ENCODE measurements at regions not wholly inside any gene's neighbourhood (a gene's known extent, or its start where the extent isn't known, plus 50 kb on each side); places are given as distances from the start of the nearest gene placed in this dataset.

DNA sequence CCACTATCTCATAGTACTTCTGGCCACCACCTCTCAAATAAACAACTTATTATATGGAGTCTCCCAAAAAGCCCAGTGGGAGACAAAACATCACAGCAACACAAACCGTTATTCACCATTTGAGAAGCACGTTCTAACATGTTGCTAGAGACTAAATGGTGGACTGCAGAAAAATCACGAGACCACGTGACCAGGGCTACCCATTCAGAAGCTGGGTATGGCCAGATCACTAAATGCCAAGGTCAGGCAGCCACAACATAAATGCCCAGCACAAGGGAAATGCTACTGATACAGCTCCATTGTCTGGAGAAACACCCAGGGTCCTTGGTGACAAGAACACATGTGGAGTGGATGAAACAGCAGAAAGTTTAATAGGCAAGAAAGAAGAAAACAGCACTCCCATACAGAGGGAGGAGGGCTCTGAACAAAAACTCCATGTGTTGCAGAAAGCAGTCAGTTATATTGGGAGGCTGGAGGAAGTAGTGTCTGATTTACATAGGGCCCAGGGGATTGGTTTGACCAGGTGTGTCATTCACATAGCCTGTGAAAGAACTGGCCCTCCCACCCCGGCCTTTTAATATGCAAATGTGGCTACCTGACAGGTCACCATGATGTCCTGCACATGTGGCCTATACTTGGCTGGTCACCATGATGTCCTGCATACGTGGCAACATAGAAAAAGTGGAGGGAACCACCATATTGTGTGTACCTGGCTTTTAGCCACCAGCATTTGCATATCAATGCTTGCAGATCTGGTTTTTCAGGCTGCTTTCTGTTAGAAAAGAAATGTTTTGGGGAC is 97.2 kb downstream of the TRIM36 start:
- no peak for DNase-seq (ENCODE audit: low spot score)

DNA sequence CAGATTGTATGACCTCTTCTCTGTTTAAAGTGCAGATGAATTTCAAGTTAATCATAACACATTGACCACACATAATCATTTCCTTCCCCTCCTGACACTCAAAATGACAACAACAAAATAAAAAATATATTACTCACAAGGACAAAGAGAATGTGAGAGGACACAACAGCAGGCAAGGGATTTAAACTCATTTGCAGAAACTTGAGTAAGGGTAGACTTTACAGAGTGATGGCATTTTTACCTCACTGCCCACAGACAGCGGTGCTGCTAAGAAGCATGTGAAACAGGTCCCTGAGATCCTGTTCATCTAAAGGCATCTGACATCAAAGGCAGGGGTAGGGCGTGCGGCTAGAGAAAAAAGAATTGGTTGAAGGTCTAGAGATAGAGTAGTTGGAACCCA is 99.0 kb downstream of the TRIM36 start:
- no peak for DNase-seq (ENCODE audit: low spot score)

DNA sequence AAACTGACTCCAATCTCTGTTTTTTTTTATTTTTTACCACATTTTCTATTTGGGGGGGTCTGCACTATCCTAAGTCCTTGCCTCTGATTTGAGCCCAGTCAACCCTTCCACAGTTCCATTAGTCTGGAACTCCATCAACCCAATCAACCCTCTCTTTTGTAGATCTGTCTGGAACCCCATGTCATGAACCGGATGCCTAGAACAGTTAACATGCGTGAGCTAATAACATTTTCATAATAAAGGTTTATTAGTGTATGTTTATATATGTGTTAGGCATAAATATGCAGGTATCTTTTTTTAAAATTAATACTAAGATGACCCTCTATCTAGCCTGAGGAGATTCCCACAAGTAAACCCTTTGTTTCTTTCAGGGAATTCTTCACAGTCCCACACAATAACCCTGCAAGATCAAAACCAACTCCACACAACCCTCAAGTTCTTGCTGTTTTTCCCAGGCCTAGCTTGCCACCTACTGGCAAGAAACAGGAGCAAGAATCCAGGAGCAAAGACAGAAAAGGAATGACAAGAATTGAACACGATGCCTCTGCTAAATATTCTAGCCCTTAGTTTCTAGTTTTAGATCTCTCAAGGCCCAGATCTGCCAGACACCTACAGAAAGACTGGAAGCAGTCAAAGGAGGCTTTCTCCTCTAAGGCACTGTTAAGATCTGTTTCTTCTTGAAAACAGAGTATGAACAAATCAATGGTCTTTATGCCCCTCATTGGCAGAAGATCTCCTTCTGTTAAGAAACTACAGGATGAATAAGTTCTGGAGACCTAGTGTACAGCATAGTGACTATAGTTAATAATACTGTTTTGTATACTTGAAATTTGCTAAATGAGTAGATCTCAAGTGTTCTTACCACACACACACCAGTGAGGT is 100.4 kb downstream of the TRIM36 start:
- DNase-seq (ENCODE audit: low spot score) = peak; percentile 64

DNA sequence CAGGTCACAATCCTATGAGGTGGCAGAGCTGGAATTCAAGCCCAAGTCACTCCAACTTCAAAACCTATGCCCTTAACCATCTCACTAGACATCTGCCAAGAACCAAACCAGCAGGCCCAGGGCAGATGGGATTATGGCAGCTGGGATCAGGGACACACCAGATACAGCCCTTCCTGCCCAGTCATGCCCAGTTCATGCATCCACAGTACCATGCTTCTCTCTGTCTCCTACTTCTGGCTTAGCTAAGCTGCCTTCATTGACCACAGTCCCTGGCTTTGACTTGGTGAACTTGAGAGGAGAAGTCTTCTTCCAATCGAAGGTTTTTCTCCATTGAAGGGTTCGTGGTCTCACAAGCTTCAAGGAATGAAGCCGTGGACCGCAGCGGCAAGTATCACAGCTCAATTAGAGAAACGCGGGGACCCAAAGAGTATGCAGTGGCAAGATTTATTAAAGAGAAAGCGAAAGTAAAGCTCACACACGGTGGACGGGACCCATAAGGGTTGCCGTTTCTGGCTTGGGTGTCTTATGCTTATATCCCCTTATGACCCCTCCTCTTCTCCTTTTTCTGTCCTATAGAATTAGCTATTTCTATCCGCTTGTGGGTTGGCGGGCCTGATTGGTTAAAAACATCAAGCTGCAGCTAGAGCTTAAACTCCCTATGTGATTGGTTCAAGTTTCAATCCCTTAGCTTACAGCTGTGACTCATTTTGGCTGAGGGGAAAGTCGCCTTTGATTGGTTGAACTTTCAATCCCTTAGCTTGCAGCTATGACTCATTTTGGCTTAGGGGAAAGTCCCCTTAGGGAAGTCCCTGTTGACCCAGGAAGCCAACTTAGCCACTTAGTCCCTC is 101.2 kb downstream of the TRIM36 start:
- DNase-seq (ENCODE audit: low spot score) = no peak

DNA sequence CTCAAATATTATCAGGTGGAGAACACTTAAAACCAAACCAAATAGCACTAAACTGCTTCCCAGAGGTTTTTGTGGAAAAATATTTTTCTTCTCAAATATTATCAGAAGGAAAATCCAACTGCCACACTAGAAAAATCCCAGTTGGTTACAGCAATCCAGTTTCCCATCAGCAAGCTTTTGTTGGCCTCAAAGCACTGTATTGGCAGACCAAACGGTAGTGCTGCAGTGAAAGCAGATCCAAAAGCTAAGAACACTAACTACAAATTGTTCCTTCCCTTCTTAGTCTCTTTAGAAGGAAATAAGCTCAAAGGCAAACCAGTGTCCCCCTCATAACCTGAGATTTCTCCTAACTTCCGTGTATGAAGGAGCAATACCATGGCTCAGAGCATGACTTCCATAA is 105.3 kb downstream of the TRIM36 start:
- DNase-seq (ENCODE audit: low spot score) = no peak

DNA sequence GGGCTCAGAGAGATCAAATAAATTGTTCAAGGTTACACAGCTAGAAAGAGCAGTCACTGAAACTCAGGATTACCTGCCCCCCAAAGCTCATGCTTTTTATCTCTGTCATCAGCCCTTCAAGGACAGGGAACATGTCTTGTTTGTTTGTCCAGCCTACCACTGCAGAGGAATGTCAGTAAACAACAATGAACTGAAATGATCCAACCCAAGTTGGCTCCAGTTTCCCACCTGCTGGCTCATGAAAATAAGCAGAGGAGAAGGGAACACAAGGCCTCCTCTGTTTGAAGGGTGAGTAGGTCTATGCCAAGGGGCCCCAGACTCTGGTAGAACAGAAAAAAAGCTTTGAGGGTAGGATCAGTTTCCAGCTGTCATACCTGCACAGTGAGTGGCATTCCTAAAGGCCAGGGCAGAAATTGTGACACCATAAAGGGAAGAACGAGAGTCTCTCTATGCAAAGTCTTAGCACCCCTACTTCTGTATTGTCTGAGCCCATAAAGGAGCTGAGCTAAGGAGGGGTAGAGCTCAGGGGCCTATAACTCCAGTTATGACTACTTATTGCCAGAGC is 115.2 kb downstream of the TRIM36 start:
- no peak for DNase-seq (ENCODE audit: low spot score)

DNA sequence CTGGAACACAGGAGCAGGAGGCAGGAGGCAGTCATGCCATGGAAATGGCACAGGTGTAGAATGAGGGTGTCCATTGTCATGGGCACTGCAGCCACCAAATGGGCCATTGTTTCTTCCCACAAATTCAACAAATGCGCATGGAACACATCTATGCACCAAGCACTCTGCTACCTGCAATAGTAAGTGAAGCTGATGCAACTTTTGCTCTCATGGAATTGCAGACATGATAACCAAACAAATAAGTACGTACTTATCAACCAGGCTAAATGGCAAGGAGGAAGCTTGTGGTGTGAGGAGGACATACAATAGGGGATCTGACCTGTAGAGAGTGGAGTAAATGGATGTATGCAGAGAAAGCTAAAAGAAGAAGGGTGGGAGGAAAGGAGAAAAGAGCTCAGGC is 116.8 kb downstream of the TRIM36 start:
- no peak for DNase-seq (ENCODE audit: low spot score)

DNA sequence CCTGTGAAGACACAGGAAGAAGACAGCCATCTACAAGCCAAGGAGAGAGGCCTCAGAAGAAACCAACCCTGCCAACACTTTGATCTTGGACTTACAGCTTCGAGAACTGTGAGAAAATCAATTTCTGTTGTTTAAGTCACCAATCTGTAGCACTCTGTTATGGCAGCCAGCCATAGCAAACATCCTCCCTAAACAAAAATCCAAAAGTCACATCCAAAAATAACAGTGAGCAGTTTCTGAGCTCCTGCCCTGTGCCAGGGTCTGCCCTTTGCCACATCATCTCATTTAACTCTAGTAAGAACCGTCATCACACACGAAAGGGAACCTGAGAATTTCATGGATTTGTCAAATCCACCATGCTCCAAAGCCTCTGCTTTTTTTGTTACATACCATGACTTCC is 118.8 kb downstream of the TRIM36 start:
- no peak for DNase-seq (ENCODE audit: low spot score)

DNA sequence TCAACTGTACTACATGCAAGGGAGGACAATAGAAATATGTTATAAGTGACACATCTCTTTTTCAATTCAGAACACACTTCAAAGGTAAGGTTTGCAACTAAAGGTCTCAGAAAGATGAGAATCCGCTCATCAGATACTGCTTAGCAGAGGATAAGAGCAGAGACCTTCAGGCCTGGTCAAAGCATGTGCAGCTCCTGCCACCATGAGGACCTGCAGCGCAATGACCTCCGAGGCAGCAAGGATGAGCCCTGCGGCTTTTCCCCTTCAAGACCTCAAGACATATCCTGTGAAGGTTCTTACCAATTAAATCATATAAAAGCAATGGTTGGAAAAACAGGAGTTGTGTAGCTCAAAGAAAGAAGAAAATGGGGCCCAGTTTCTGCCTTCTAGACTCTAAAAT is 135.8 kb downstream of the TRIM36 start:
- DNase-seq (ENCODE audit: low spot score) = no peak

DNA sequence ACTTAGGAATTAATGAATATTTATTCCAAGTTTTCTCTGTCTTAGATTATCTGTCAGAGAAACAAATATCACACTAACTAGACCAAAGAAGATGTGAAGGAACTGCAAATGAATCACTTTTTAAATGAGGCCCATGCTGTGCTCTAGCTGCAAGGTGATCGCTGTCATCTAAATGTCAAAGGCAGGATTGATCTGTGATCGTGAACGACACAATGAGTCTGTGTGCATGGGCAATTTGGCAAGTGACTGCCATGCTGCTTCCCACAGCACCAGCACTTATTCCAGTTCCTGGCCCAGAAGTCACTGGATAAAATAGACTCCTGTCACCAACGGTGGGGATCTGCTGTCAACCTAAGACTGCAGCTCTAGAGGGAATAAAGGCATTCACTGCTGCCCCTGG is 141.2 kb downstream of the TRIM36 start:
- DNase-seq (ENCODE audit: low spot score) = no peak

DNA sequence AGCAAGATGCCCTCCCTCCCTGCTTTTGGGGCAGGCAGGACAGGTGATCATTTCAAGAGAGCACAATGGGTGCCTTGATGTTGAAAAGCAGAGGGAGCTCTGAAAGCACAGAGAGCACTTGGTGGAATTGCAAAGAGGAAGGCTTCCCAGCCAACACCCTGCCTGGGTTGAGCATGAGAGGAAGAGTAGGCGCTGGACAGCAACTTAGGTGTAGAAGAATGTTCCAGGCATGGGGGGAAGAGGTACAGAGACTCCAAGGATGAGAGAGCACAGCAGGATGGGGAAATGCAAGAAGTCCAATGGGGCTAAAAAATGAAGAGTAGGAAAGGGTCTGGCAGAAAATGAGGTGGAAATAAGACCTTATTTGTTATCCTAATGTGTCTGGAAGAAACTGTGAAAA is 144.8 kb downstream of the TRIM36 start:
- no peak for DNase-seq (ENCODE audit: low spot score)

DNA sequence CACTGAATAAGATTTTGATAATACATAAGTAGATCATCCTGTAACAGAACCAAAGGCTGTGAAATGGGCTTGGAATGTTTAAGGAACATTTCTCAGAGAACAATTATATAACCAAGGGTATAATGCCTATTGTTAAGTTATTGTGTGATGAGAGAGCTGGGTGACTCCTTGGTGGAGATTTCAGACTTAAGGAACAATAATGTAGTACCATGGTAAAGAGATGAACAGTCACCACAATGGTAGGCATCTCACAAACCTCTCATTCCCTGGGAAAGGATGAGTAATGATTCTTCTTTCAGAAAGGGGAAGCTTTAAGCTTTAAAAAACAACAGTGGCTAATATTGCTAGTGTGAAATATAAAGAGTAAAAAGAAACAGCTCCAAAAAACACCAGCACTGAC is 147.4 kb downstream of the TRIM36 start:
- no peak for DNase-seq (ENCODE audit: low spot score)

DNA sequence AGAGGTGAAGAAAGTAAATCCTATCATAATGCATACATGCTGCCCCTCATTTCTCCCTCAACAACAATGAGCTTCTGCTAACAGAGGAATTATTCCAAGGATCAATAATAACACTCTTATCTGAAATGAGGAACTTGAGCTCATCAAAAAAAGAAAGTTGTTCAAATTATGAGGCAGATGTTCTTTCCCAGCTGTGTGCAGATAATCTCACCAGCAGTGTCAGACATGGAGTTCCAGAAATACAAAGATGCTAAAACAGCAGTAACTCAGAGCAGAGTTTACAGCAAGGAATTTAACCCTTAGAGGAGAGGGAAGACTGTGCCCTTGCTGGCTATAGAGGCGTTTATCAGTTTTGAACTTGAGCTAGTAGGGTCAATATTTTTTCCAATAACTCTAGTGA is 153.1 kb downstream of the TRIM36 start:
- no peak for DNase-seq (ENCODE audit: low spot score)

DNA sequence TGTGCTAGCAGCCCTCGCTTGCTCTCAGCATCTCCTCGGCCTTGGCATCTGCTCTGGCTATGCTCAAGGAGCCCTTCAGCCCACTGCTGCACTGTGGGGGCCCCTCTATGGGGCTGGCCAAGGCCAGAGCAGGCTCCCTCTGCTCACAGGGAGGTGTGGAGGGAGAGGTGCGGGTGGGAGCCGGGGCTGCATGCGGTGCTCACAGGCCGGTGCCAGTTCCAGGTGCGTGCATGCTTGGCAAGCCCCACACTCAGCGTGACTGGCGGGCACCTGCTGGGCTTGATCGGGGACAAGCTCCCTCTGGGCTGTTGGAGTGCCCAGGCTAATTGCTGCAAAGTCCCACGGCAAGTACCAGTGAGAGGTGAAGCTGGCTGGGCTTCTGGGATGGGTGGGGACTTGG is 170.5 kb downstream of the TRIM36 start:
- no peak for DNase-seq (ENCODE audit: low spot score)

DNA sequence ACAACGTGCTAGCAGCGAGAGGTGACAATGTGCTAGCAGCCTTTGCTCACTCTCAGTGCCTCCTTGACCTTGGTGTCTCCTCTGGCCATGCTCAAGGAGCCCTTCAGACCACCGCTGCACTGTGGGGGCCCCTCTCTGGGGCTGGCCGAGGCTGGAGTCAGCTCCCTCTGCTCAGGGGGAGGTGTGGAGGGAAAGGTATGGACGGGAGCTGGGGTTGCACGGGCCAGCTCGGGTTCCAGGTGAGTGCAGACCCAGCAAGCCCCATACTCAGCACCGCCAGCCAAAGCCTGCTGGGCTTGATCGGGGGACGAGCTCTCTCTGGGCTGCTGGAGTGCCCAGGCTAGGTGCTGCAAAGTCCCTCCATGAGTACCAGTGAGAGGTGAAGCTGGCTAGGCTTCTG is 180.2 kb downstream of the TRIM36 start:
- DNase-seq (ENCODE audit: low spot score) = no peak

DNA sequence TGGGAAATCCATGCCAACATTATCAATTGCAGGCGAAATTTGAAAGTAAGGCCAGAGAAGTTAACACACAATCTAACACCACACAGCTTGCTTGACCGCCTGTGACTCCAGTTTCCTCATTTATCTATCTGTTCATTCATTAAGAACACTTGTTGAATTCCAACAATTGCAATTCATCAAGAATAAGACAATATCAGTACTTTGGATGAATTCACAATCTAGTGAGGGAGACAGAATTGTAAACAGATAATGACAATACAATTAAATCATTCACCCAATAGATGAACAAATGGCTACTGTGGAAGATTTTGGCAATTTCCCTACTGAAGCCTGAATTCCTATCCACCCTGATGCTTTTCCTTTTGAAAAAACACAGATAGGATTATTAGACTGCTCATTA is 181.6 kb downstream of the TRIM36 start:
- peak; percentile 20 for DNase-seq (ENCODE audit: low spot score)

DNA sequence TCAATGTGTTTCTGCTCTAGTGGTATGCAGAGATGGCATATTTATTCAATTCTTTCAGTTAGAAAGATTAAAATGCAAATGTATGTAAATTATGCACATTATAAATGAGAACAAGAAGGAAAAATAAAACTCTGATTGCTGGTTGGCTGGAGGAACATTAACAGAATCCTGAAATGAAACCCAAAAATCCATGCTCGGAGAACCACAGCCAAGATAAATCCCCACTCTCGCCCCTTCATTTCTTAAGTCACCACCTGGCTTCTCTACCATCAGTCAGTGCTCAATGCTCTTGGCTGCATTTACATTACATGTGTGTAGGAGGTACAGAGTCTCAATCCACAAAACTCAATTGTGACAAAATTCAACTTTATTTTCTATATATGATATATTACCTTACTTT is 184.9 kb downstream of the TRIM36 start:
- no peak for DNase-seq (ENCODE audit: low spot score)

DNA sequence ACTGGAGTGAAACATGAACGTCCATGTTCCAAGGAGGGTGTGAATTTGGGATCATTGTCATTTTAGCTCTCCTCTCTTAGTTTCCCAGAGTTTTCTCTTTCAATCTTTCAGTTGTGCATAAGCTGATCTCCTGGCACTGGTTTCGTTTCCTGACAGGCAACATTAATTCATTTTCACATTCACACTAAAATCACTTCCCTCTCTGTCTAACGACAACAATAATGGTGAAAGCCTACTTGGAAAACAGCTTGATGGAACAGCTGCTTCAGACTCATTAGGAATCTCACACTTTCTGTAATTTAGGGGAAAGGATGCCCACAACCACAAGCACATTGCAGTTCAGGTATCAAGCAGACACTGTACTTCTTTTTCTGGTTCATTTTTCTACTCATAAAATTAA is 188.6 kb downstream of the TRIM36 start:
- no peak for DNase-seq (ENCODE audit: low spot score)

DNA sequence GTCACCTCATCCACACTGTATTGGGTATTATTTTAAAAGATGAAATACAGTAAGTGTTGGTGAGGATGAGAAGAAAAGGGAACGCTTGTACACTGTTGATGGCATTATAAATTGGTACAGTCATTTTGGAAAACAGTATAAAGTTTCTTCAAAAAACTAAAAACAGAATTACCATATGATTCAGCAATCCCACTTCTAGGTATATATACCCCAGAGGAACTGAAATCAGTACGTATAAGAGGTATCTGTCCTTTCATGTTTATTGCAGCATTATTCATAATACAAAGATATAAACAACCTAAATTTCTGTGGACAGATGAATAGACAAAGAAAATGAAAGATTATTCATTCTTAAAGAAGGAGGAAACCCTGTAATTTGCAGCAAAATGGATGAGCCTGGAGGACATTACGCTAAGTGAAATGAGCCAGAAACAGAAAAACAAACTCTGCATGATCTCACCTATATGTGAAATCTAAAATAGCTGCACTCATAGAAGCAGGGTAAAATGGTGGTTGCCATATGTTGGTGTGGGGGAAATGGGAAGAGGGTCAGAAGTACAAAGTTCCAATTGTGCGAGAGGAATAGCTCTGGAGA is 191.6 kb downstream of the TRIM36 start:
- no peak for DNase-seq (ENCODE audit: low spot score)

DNA sequence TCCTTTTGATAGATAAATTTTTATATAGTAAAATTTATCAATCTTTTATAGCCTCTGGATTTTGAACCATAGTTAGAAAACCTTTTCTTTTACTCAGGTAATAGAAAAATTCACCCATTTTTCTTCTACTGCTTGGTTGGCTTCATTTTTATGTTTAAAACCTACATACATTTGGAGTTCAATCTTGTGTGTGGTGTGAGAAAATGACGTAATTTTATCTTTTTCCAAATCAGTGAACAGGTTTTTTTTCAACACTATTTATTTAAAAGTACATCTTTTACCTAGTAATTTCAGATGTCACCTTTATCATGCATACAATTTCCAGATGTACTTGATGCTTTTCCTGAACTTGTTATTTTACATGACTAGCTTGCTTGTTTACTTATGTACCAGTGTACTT is 200.2 kb downstream of the TRIM36 start:
- no peak for DNase-seq (ENCODE audit: low spot score)

DNA sequence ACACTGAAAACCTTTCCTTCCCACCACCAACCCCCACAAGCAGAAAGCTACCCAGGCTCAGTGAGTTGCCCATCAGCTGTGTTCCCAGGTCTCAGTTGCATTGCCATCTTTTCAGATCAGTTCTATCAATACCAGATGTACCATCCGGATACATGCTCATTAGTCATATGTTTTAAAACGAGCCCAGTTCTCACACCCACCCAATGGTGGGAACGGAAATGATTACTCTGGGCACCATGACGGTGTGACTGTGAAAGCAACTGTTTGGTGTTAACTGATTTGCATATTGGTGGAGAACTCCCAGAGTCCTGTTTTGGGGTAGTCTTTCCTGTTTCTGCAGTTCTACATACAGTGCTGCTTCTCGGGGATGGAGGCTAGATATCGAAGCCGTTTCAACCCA is 212.3 kb downstream of the TRIM36 start:
- no peak for DNase-seq (ENCODE audit: low spot score)

DNA sequence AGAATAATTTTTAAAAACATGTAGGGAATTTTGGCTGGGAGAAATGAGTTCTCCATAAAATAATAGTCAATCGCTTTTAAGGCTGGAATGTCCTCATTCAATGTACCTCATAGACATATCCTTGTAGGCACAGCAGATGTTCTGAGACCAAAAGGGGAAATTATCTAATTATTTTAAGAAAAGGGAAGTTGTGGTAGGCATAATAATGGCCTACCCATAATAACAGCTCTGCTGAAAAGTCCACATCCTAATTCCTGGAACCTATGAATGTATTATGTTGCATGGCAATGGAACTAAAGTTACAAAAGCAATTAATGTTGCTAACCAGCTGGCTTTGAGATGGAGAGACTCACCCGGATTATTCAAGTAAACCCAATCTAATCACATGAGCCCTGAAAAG is 216.1 kb downstream of the TRIM36 start:
- no peak for DNase-seq (ENCODE audit: low spot score)
